ENCODE measurements at regions not wholly inside any gene's neighbourhood (a gene's known extent, or its start where the extent isn't known, plus 50 kb on each side); places are given as distances from the start of the nearest gene placed in this dataset.

- Histone ChIP-seq H3K4me3 (no peak overlapping the region), H3K27me3 (no peaks in the 10 kb centered on the region), H3K4me1 (ENCODE audit: low read depth) (peaks cover 31% of the 10 kb centered on the region), H3K36me3 (no peaks in the 10 kb centered on the region), H3K27ac (peak overlapping the region; percentile 84), H3K9me3 (ENCODE audit: low read depth) (no peaks in the 10 kb centered on the region)
- peak in 1 of 2 donors; percentile 27 for DNase-seq (ENCODE audit: low read depth in 1 of 2, low spot score in 1 of 2)
- TF ChIP-seq CTCF (IDR thresholded peaks at IDR 0.05; ENCODE audit: low read depth, low read length): no peak
Observed at GRCh38 chr10:78566284-78567111, 502.3 kb upstream of the ZMIZ1 start.

GRCh38 chr10:78567680-78568455 is 500.9 kb upstream of the ZMIZ1 start:
- peaks cover 31% of the 10 kb centered on the region for H3K4me1 ChIP-seq (ENCODE audit: low read depth)
- no peaks in the 10 kb centered on the region for H3K9me3 ChIP-seq (ENCODE audit: low read depth)
- H3K27ac ChIP-seq: peak overlapping the region; percentile 84
- H3K4me3 ChIP-seq: no peak overlapping the region
- no peaks in the 10 kb centered on the region for H3K27me3 ChIP-seq
- DNase-seq (ENCODE audit: low read depth in 1 of 2, low spot score in 1 of 2): no peak
- no peaks in the 10 kb centered on the region for H3K36me3 ChIP-seq
- TF ChIP-seq CTCF (IDR thresholded peaks at IDR 0.05; ENCODE audit: low read depth, low read length): no peak

- Histone ChIP-seq H3K4me3 (no peak overlapping the region), H3K4me1 (ENCODE audit: low read depth) (peaks cover 31% of the 10 kb centered on the region), H3K9me3 (ENCODE audit: low read depth) (no peaks in the 10 kb centered on the region), H3K27me3 (no peaks in the 10 kb centered on the region), H3K27ac (peak overlapping the region; percentile 84), H3K36me3 (no peaks in the 10 kb centered on the region)
- DNase-seq (ENCODE audit: low read depth in 1 of 2, low spot score in 1 of 2): no peak
- no peak for TF ChIP-seq CTCF (IDR thresholded peaks at IDR 0.05; ENCODE audit: low read depth, low read length)
Observed at GRCh38 chr10:78568620-78569019, 500.1 kb upstream of the ZMIZ1 start.

GRCh38 chr10:78570633-78571235 is 498.0 kb upstream of the ZMIZ1 start:
- no peak for TF ChIP-seq CTCF (IDR thresholded peaks at IDR 0.05; ENCODE audit: low read depth, low read length)
- Histone ChIP-seq H3K27ac (peak overlapping the region; percentile 80), H3K36me3 (no peaks in the 10 kb centered on the region), H3K27me3 (no peaks in the 10 kb centered on the region), H3K4me1 (ENCODE audit: low read depth) (peaks cover 34% of the 10 kb centered on the region), H3K9me3 (ENCODE audit: low read depth) (no peaks in the 10 kb centered on the region), H3K4me3 (no peak overlapping the region)
- DNase-seq (ENCODE audit: low read depth in 1 of 2, low spot score in 1 of 2): peak in 1 of 2 donors; percentile 57

GRCh38 chr10:78571286-78571685 is 497.5 kb upstream of the ZMIZ1 start:
- no peaks in the 10 kb centered on the region for H3K27me3 ChIP-seq
- H3K36me3 ChIP-seq: no peaks in the 10 kb centered on the region
- H3K4me1 ChIP-seq (ENCODE audit: low read depth): peaks cover 38% of the 10 kb centered on the region
- DNase-seq (ENCODE audit: low read depth in 1 of 2, low spot score in 1 of 2): no peak
- H3K27ac ChIP-seq: peak overlapping the region; percentile 80
- TF ChIP-seq CTCF (IDR thresholded peaks at IDR 0.05; ENCODE audit: low read depth, low read length): no peak
- no peak overlapping the region for H3K4me3 ChIP-seq
- no peaks in the 10 kb centered on the region for H3K9me3 ChIP-seq (ENCODE audit: low read depth)

Measured in cardiac muscle cell (in vitro differentiated cells and primary cell).